Panc1 (cell line): ENCODE measurements at regions not wholly inside any gene's neighbourhood (a gene's known extent, or its start where the extent isn't known, plus 50 kb on each side); places are given as distances from the start of the nearest gene placed in this dataset.

Experiments used
- ATAC-seq: fragments of 200-7000 bp; cut with Tn5 transposase; 2 replicates; pipeline ENCODE4 v1.9.1; 2020; ENCODE audit warnings: mild to moderate bottlenecking, moderate library complexity
- BruUV-seq: library from RNA; stranded (reverse); fragments of 400-500 nt; replicated peaks from 2 replicates; lab custom pipeline; 2021; lab: Mats Ljungman, UMichigan
- CTCF ChIA-PET: fragments of 300-600 bp; sonication (Branson Sonifier 250); formaldehyde crosslinking; loops from one replicate; lab custom pipeline; 2022; ENCODE audit warnings: antibody characterized with exemption; lab: Charles Lee
- POLR2A ChIA-PET: fragments of 300-600 bp; sonication (Branson Sonifier 250); formaldehyde crosslinking; loops from one replicate; lab custom pipeline; 2022; ENCODE audit warnings: antibody characterized with exemption; lab: Charles Lee
- DNase-seq: peaks from one replicate; pipeline ENCODE4 v3.0.0-alpha.2; 2010; ENCODE audit warnings: low read depth, low spot score
- H3K27ac ChIP-seq: 2 replicates; pipeline ENCODE4 v1.5.1; 2011; ENCODE audit warnings: mild to moderate bottlenecking, low read length, inconsistent platforms
- H3K27me3 ChIP-seq: fragments of 200-500 bp; sonication (Bioruptor generic); 2 replicates; pipeline ENCODE4 v1.6.0; 2014; ENCODE audit warnings: low read length, inconsistent platforms; ENCODE audit not compliant: control insufficient read depth, insufficient read depth
- H3K36me3 ChIP-seq: fragments of 200-500 bp; sonication (Bioruptor generic); 2 replicates; pipeline ENCODE4 v1.5.1; 2014; ENCODE audit warnings: inconsistent platforms, mild to moderate bottlenecking, low read length, moderate library complexity; ENCODE audit not compliant: control insufficient read depth, insufficient read depth
- H3K4me1 ChIP-seq: 2 replicates; pipeline ENCODE4 v1.5.1; 2011; ENCODE audit warnings: inconsistent platforms, mild to moderate bottlenecking, low read length, moderate library complexity; ENCODE audit not compliant: control insufficient read depth, insufficient read depth
- H3K4me3 ChIP-seq, 2 experiments: 2 replicates each; pipeline ENCODE4 v1.5.1; 2011 to 2012; ENCODE audit warnings: low read depth in 2 of 2, low read length in 2 of 2, mild to moderate bottlenecking in 2 of 2, inconsistent platforms in 1 of 2, moderate library complexity in 1 of 2
- H3K9me3 ChIP-seq: fragments of 200-500 bp; sonication (Bioruptor generic); 2 replicates; pipeline ENCODE4 v1.5.1; 2014; ENCODE audit warnings: low read depth, mild to moderate bottlenecking, inconsistent platforms, low read length, moderate library complexity; ENCODE audit not compliant: control insufficient read depth, insufficient read depth
- CTCF ChIP-seq: fragments of 450-650 bp; IDR thresholded peaks from 2 replicates; pipeline ENCODE4 v1.5.1; 2017; ENCODE audit warnings: mild to moderate bottlenecking
- POLR2AphosphoS5 ChIP-seq: IDR thresholded peaks from 2 replicates; pipeline ENCODE4 v1.6.1; 2012; ENCODE audit warnings: mild to moderate bottlenecking, low read depth, low read length, moderate library complexity
- REST ChIP-seq, 2 experiments: IDR thresholded peaks; 2 replicates each; pipeline ENCODE4 v1.6.1; 2011 to 2012; ENCODE audit warnings: low read depth in 2 of 2, control low read depth in 1 of 2, low read length in 1 of 2, mild to moderate bottlenecking in 1 of 2, moderate library complexity in 1 of 2; ENCODE audit not compliant: insufficient read depth in 1 of 2
- SIN3A ChIP-seq: IDR thresholded peaks from 2 replicates; pipeline ENCODE4 v1.6.1; 2012; ENCODE audit warnings: low read depth, mild to moderate bottlenecking, low read length, moderate library complexity, borderline replicate concordance; ENCODE audit not compliant: insufficient read depth
- TCF7L2 ChIP-seq: IDR thresholded peaks from 2 replicates; pipeline ENCODE4 v1.6.1; 2011; ENCODE audit warnings: mild to moderate bottlenecking, low read depth, low read length, inconsistent platforms
- in situ Hi-C: cut with HindIII; loops from 2 replicates; pipeline ENCODE4 v1.10.0; 2016; ENCODE audit warnings: low sequenced_read_pairs, low pct_unique_long_range_greater_than_20kb
- intact Hi-C: fragments of 100-400 bp; cut with micrococcal nuclease; formaldehyde crosslinking; loops from one replicate; pipeline ENCODE4 v1.10.0; 2022; ENCODE audit not compliant: unreplicated experiment

- in situ Hi-C loops, result no loop called here
- Histone ChIP-seq H3K9me3 (no peaks in the 10 kb centered on the region), H3K27me3 (no peaks in the 10 kb centered on the region), H3K36me3 (no peaks in the 10 kb centered on the region), H3K4me1 (no peaks in the 10 kb centered on the region), H3K27ac (no peak overlapping the region), H3K4me3 (no peak overlapping the region)
- ATAC-seq (no peak), DNase-seq (no peak)
- intact Hi-C loops, result loop anchor here (5.0 kb wide), 3 partner anchors 149 to 211 kb away; no protein-coding TSS in a partner anchor
- POLR2A ChIA-PET, result no interaction called here
- CTCF ChIA-PET, result no interaction called here
- BruUV-seq, result no TSS peak
- TF ChIP-seq POLR2AphosphoS5 (no peak), TCF7L2 (no peak), SIN3A (no peak), REST (IDR thresholded peaks at IDR 0.05; ENCODE audit: insufficient read depth in 1 of 2, low read depth in 2 of 2, low read length in 1 of 2) (no peak), CTCF (no peak)
These were observed 91.4 kb upstream of the CD53 start for GRCh38 chr1:110781525-110781924.

GRCh38 chr1:110780600-110781484 lies 92.1 kb upstream of the CD53 start:
- in situ Hi-C loops (no loop called here), intact Hi-C loops (loop anchor here (5.0 kb wide), 3 partner anchors 149 to 211 kb away; no protein-coding TSS in a partner anchor)
- Histone ChIP-seq H3K36me3 (no peaks in the 10 kb centered on the region), H3K9me3 (no peaks in the 10 kb centered on the region), H3K27ac (no peak overlapping the region), H3K27me3 (no peaks in the 10 kb centered on the region), H3K4me3 (no peak overlapping the region), H3K4me1 (no peaks in the 10 kb centered on the region)
- DNase-seq (no peak), ATAC-seq (peak; percentile 56; the same call in 1 of the 2 replicates)
- TF ChIP-seq CTCF (peak; percentile 78), TCF7L2 (no peak)
- POLR2A ChIA-PET, result no interaction called here
- CTCF ChIA-PET, result no interaction called here
- no TSS peak for BruUV-seq
